ENCODE measurements at regions not wholly inside any gene's neighbourhood (a gene's known extent, or its start where the extent isn't known, plus 50 kb on each side); places are given as distances from the start of the nearest gene placed in this dataset.
A peak's percentile ranks its signal among the peaks of the same experiment; 100 is the strongest.

DNA sequence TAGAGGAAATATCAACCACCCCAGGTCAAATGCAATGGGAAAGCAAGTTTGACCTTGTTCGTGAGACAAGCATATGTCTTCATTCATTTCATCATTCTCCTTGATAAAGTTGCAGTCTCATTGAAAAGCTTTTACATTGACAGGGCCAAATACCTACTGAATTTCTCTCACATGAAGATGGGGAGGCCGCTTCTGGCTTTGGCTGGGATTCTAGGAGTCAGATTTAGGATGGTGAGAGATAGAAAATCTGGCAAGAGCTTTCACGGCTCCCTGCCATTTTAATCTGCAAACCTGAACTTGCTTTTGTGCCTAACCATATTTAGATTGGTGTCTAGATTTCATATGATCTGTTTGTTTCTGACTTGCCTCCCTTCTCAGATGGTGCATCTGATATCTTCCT lies 88.0 kb downstream of the TMEM100 start:
- DNase-seq (ENCODE audit: low spot score): no peak

DNA sequence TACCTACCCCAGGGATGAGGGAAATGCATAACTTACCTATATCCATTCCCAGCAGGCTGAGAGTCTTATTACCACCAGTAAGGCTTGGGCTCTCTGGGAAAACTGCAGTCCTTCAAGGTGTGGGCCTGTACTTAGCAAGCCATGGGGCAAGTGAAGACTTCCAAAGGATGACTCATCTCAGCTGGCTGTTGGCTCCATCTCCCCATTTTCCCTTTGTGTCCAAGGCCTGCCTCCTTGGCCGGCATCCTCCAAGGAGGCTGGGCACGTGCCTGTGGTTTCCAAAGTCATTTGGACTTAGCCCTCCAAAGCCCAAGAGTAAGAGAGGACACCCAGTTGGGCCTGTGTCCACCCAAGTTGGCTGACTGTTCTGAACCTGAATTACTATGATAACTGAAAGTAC lies 89.8 kb downstream of the TMEM100 start:
- DNase-seq (ENCODE audit: low spot score): no peak

DNA sequence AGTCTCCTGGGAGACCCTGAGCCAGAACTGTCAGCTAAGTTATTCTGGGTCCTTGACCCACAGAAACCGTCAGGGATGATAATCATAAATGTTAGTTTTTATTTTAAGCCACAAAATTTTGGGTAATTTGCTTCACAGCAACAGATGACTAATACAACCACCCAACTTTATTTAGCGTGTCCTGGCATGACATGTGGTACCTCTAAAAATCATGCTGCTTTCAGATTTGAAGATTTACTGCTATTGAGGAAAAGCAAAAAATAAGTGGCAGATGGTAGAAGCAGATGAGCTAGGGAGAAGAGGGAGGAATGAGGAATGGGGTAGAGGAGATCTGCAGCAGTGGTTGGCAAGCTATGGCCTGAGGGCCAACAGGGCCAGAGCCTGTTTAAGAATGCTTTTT lies 90.4 kb downstream of the TMEM100 start:
- no peak for DNase-seq (ENCODE audit: low spot score)

DNA sequence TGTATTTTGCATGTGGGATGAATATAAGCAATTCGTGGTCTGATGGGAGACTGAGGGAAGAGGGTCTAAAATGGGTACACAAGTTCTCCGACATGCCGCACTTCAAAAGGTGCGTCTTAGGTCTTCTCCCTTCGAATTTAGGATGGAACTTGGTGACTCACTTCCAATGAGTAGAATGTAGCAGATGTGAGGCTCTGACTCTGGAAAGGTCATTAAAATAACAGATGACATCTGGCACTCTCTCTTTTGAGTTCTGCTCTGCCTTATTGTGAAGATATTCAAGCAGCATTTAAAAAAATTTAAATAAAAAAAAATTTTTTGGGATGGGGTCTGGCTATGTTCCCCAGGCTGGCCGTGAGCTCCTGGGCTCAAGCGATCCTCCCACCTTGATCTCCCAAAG lies 92.7 kb downstream of the TMEM100 start:
- DNase-seq (ENCODE audit: low spot score): no peak

DNA sequence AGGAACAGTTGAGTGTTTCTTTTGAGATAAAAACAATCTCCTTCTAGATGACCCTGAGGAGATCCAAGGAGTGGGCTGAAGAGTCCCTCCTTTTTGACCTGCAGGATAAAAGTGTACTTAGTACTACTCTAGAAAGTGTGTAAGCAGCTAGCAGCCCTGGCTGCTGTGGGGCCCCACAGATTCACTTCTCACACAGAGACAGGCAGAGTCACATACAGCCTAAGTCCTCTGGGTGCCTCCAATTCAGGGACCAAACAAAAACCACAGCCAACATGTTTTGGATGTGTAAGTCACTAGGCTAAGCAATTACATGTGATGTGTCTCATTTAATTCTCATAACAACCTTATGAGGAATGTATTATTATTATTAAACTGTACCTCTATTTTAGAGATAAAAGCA lies 97.1 kb downstream of the TMEM100 start:
- no peak for DNase-seq (ENCODE audit: low spot score)

DNA sequence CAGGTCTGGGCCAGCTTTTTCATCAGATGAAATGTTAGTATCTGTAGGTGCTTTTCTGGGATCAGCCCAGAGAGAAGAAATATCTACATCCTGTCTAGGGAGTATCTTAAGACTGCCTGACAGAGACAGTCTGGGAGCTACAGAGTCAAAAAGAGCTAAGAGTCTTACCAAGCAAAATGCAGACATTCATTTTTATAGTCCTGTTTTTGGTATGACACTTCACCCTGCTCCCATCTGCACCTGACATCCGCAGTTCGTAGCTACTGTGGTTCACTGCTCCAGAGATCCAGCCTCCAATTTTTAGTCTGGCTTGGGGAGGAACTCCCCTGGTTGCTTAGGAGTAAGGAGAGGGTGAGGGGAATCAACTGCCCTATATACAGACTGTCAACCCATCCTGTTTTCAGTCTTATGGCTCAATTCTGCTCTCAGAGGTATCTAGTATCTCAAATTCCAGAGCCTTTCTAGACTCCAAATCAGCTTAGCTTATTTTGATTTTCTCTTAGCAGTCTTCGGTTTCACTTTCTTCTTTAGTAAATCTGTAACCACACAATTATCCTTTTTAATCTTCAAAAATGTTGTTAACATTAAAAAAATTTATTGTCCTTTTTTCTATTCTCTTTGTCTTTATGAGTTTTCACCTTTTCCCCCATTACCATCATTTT lies 97.8 kb downstream of the TMEM100 start:
- DNase-seq (ENCODE audit: low spot score): no peak

DNA sequence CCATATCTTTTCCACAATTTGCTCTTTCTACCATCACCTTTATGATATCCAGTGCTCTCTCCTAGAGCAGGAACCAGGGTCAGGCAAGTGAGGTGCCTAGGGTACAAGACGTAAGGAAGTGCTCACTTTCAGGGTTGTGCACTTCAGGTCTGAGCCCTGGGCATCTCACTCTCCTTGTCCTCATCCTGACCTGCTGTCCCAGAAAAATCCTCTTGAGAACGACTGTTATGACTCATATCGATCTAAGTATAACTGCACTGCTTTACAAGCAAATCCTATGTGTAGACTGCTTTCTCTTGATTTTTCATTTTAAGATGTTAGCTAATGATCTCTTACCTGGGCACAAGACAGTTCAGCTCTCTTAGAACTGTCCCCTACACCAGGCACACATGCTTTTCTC lies 100.1 kb downstream of the TMEM100 start:
- DNase-seq (ENCODE audit: low spot score): no peak

DNA sequence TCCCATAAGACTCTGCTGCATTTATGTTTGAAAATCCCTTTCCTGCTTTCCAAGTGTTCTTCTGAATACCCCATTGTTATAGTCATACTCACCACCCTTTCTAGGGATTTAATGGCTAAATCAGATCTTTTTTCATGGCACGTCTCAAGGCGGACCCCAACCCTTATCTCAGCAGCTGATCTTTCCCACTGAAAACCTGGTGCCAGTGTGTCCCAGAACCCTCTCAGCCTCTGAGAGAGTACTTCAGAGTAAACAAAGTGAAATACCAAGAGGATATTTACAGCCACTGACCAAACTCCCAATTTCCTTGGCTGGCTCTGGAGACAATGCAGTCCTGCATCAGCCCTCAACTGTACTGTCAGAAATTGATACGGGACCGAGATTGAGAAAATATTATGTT lies 101.7 kb downstream of the TMEM100 start:
- DNase-seq (ENCODE audit: low spot score): no peak

DNA sequence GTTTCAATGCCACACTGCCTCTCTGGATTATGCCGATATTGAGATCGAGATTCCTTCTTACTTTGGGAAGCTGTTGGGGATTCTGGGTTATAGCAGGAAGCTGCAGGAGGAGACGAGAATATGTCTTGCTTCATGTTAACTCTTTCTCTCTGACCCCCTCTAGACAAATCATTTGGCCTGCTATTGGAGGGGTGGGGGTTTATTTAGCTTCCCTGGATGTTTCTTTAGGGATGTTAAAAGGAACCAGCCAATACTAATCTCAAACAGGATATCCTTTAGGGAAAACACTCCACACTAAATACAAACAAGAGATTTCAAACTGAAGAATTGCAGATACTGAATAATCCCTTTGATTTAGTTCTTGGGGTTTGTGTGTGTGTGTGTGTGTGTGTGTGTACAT lies 102.6 kb downstream of the TMEM100 start:
- DNase-seq (ENCODE audit: low spot score): no peak

DNA sequence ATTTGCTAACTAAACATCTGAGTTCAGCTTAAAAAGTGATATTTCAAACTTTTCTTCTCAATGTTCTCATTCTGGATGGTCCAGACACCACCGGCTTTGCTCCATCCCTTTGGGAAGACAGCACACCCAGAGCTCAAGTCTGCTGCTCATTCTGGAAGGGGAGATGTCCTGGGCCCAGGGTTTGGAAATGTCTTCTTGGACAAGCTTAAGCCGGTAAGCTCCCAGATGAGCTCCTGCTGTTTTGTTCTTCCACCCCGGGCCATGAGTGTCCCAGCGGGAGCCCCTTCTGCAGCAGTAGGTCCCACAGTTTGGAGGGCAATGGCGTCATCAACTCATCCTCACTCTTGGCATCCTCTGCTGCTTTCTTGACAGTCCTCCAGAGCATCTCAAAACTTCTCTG lies 105.2 kb downstream of the TMEM100 start:
- DNase-seq (ENCODE audit: low spot score): no peak

DNA sequence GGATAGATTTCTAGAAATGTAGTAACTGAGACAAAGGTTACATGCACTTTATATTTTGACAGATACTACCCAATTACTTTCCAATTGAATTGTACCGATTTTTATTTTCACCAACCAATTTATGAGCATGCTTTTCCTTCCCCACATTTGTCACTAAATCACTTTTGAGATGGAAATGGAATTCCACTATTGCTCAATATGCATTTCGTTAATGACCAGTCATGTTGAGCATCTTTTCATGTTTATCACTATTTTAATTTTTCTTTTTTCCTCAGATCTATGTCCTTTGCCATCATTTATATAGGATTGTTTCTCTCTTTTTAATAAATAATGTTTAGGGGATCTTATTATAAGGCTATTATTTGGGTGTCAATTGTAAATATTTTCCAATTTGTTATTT lies 102.8 kb upstream of the SMIM36 start:
- no peak for DNase-seq (ENCODE audit: low spot score)

DNA sequence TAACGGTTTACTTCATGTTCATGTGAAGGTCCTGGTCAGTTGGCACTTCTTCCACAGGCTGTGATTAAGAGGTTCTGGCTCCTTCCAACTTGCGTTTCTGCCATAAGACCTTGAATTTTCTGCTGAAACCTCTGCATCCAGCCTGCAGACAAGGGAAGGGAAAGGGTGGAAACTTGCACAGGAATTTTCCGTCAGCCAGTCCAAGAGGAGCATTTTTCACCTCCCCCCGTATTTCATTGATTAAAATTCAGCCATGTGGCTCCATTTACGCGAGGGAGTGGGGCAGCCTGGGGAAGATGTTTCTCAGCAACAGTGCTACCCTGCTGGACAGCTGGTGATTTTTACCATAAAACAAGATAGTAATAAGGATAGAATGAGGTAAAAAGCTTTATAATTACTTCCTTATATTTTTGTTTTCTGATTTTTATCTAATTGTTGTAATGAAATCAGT lies 101.5 kb upstream of the SMIM36 start:
- DNase-seq (ENCODE audit: low spot score): no peak

DNA sequence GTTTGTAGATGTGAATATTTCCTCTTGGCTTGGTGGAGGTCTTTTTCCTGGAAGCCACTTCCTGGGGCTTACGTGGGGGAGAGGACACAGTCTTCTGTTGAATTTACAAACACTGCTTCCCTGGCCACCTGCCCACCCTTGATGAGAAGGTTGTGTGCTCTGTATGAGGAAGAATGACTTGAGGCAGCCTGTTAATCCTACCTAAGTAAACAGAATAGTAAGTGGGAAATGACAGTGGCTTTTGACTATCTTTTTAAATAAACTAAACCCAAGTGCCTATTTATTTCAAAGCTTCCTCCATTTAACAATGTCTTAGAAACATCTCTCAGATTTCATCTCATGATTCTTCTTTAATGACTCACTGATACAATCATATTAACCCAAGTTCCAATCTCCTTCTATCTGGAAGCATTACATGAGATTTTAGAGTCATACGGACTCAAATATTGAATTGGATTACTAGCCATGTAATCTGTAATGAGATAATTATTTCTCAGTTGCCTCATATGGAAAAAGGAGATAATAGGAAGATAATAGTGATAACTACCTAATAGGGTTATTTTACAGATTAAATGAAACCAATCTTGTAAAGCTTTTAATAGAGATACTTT lies 96.6 kb upstream of the SMIM36 start:
- DNase-seq (ENCODE audit: low spot score): no peak

DNA sequence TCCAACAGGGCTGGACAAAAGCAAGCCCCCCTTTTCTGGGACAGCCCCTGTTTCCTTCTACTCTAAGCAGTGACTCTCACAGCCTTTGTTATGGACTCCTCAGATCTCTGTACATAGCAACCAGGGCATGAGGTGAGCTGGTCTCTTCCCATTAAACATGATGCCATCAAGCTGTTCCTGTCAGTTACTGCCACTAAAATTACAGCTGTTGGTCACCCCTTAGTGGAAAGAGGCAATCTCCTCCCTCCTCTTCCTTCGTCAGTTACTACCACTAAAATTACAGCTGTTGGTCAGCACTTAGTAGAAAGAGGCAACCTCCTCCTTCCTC lies 95.2 kb upstream of the SMIM36 start:
- DNase-seq (ENCODE audit: low spot score): no peak

DNA sequence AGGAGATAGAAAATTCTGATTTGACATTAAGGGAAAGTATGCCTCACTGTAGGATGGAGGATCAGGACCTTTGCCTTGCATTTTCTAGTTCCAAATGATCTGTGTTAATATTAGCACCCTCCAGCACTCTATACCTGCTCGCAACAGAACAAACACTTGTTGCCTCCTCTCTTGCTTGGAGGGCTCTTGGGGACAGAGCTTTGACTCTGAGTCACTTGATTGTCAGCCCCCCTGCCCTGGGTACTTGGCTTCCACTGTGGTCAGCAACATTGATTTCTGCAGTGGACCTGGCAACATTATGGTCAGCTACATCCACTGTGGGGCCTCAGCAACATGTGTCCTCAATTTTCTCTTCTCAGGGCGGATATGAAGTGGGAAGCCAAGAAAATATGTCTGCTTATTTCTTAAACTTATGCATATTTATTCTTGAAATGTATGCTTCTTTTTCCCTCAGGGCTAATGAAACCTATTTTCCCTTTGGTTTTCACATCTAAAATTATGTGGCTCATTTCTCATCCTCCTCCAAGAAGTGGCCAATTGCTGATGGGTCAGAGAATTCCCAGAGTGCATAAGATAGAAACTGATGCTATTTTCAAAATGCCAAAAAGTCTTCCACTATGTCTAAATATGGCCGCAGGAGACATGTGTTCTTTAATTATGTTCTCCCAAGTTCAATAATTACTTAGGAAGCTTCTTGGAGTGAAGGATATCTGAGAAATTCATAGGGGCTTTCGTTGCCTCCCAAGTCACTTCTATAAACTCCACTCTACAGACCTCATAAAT lies 94.6 kb upstream of the SMIM36 start:
- DNase-seq (ENCODE audit: low spot score): no peak

DNA sequence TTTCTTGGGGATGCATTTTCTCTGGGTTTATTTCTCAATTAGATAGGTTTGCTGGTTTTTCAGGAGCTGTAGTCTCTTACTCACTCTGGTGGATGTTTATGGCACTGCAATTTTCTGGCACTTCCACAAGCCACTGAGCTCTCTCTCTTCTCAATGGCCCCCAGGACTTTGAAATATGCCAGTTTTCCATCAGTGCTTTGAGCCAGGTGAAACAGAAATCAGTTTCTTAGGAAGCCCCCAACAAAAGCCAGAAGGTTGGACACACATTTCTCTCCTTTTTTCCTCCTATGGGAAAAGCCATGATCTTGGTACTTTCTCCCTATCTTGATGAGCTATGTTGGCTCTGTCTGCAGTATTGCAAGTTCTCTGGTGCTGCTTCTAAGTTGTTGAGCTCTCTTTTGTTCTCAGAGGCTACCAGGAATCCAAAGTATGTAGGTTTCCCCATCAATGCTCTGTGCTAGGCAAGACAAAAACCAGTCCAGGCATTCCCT lies 90.7 kb upstream of the SMIM36 start:
- peak; percentile 64 for DNase-seq (ENCODE audit: low spot score)

DNA sequence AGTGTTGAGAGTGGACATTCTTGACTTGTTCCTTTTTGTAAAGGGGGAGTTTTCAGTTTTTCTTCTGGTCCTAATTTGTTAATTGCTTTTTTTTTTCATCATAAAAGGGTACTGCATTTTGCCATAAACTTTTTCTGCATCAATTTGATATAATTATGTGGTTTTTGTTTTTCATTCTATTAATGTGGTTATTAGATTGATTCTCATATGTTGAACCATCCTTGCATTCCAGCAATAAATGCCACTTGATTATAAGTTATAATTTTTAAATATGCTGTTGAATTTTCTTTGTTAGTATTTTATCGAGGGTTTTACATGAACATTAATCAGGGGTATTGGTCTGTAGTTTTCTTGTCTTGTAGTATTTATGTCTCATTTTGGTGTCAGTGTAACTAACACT lies 87.2 kb upstream of the SMIM36 start:
- no peak for DNase-seq (ENCODE audit: low spot score)

DNA sequence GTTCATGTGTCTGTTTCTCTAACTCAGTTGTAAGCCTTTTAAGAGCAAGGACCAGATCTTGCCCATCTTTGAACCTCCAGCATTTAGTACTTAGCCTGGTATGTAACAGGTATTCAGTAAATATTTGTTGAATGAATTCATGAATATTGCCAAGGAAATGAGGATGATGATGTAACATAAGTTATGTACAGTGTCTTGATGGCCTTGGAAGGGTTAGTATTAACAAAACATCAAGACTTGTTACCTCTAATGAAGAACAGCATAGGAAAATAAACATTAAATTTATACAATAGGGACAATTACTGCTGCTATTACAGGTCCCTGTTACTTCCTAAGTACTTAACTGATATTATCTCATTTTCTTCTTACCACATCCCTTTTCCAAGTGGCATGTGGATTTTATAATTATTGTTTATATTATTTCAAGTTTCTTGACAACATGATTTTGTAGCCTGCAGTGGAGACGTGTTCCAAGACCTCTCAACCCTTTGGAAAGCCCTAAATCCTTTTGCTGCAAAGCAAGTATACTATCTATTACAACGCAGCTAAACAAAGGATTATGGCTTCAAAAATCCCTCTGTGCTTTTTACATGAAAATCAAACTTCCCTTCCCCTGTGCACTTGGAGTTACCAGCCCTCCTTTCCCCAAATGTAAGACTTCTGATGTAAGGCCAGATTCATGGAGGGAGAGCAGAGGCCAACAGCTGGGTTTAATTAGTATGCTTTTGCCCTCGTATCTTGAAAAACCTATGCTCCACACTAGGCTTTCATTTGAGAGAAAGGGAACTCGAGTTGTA lies 77.4 kb upstream of the SMIM36 start:
- no peak for DNase-seq (ENCODE audit: low spot score)

DNA sequence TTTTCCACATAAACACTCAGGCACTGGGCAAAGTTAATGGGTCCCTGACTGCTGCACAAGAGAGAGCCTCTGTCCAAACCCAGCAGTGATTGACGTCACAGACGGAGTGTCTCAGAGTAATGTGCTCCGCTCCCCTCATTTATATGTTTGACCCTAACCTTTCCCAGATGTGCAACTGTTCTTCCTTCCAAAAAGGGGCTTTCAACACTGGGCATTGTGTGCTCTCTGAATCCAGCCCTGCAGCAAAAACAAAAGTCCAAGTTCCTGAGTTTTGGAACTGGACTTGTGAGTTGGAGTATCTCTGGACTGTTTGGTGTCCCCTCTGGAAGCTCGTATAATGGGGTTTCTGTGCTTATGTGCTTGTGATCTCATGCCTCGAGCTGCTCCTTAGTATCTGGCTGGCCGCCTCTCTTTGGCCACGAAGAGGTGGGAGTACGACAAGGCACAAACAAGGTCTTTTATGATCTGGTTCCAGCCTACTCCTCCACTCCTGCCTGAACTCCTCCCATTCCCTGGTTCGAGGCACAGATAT lies 76.4 kb upstream of the SMIM36 start:
- no peak for DNase-seq (ENCODE audit: low spot score)

DNA sequence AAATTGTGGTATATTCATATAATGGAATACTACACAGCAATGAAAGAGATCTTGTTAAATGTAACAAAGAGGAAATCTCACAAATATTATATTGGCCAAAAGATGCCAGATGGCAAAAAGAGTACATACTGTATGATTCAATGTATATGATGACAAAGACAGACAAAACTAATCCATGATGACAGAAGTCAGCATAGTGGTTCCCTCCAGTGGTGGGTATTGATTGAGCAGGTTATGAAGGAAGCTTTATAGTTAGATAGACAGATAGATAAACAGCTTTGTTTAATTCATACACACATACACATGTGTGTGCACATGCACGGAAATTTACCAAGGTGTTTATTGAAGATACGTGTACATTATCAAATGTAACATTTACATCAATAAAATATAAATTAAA lies 74.4 kb upstream of the SMIM36 start:
- no peak for DNase-seq (ENCODE audit: low spot score)

DNA sequence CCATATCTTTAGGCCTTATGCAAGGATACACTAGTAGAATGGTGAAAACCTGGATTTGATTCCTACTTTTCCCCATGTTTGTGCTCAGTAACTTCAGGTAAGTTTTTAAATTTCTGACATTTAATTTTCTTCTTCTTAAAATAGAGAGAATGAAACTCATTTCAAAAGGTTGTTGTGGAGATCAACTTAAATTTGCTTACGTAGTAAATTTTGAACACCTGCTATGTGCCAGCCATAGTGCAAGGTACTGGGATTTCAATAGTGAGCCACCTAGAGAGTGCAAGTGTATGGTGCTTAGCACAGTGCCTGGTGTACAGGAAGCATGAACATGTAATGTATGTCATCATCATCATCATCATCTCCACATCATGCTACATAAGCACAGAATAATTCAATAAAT lies 73.6 kb upstream of the SMIM36 start:
- DNase-seq (ENCODE audit: low spot score): no peak

DNA sequence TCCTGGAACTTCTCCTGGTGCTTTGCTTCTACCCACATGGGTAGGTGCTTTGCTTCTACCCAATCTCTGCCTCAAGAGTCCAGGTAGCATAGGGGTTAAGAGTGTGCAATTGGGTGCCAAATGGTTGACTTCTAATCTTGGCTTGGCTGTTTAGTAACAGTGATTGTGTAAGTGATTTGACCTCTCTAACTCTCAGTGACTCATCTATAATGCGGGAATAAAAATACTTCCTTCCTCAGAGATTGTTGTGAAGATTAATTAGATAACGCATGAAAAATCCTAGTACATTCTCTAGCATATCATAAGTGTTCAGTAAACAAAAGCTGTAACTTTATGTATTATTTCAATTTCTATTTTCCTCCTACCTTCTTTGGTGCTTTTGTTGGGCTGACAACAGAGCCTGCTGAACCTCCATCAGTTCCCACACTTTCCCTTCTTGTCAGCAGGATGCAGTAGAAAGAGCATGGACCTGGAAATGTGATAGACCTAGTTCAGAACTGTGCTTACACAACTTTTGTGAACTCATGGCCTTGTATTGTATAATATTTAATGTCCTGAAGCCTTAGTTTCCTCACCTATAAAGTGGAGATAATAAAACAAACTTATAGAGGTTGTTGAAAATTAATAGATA lies 72.9 kb upstream of the SMIM36 start:
- no peak for DNase-seq (ENCODE audit: low spot score)

Measured in GM03348 (cell line).